NCI-H82 treated with DMSO at 0.1 percent for 48 hours (cell line): ENCODE measurements at regions not wholly inside any gene's neighbourhood (a gene's known extent, or its start where the extent isn't known, plus 50 kb on each side); places are given as distances from the start of the nearest gene placed in this dataset.

Experiments used
- DNase-seq: peaks from one replicate; lab custom pipeline; 2025; ENCODE audit not compliant: unreplicated experiment; lab: John Stamatoyannopoulos, UW

DNA sequence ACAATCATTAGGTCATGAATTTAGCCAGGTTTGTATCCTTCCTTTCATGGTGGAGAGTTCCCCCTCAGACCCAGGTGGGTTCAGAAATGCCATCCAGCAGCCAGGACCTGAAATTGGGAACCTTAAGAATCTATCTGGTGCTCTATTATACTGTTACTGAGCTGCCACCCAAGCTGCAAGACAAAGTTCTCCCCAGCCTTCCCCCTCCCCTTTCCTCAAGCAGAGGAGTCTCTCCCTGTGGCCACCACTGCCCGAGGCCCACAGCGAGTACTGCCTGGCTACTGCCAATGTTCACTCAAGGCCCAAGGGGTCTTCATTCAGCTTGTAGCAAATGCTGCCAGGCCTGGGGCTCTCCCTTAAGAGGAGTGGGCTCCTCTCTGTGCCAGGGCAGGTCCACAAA, 133.8 kb downstream of the TMEM38B start:
- DNase-seq: no peak

DNA sequence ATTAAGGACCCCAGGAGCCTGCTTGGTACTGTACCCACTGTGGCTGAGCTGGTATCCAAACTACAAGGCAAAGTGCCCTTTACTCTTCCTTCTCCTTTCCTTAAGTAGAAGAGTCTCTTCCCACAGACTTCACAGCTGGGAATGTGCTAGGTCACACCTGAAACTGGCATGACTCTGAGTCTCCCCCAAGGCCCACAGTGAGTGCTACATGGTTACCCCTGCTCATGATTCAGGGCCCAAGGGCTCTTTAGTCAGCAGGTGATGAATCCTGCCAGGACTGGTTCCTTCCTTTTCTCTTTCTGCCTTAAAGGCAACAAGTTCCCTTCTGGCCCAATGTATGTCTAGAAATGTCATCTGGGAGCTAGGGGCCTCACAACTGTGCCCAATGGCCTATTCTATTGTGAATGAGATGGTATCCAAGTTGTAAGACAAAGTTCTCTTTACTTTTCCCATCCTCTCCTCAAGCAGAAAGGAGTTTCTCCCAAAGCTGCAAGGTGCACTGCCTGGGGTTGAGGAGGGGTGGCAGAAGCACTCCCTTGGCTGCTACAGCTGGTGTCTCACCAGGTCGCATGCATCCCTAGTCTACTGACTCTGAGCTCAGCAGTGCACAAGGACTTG, 134.4 kb downstream of the TMEM38B start:
- no peak for DNase-seq

DNA sequence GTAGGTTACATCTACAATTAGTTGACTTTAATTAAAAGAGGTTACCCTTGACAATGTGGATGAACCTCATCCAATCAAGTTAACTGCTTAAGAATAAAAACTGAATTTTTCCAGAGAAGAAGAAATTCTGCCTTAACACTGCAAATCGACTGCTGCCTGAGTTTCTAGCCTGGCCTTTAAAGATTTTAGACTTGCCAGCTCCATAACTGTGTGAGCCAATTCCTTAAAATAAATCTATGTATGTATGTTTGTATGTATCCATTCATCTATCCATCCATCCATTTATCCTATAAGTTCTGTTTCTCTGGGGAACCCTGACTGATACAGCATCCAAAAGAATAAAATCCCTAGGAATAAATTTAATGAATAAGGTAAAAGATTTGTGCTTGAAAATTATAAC, 136.1 kb downstream of the TMEM38B start:
- DNase-seq: no peak

DNA sequence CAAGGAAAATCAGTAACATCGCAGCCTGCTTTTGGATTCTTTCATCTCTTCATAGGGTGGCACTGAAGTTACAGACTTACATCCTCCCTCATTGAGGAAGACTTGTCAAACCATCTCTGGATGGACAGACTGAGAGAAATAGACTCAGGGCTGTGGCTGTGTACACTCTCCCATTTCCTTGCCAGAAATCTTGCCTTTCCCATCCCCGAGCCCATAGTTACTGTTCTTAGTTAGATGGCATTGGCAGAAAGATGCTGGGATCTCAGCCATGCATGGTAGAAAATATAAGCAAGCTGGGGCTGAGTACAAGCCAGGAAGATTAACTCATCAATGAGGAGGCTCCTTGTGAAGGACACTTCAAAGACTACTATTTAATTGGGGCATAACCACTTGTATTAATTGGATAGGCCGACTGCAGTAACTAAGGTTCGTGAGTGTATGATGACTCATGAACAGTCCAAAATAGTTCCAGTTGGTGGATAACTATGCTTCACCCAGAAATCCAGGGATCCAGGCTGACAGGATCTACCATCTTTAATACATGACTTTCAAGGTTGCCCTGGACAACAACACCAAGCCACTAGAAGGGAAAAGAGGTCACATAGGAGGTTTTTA, 137.9 kb downstream of the TMEM38B start:
- no peak for DNase-seq

DNA sequence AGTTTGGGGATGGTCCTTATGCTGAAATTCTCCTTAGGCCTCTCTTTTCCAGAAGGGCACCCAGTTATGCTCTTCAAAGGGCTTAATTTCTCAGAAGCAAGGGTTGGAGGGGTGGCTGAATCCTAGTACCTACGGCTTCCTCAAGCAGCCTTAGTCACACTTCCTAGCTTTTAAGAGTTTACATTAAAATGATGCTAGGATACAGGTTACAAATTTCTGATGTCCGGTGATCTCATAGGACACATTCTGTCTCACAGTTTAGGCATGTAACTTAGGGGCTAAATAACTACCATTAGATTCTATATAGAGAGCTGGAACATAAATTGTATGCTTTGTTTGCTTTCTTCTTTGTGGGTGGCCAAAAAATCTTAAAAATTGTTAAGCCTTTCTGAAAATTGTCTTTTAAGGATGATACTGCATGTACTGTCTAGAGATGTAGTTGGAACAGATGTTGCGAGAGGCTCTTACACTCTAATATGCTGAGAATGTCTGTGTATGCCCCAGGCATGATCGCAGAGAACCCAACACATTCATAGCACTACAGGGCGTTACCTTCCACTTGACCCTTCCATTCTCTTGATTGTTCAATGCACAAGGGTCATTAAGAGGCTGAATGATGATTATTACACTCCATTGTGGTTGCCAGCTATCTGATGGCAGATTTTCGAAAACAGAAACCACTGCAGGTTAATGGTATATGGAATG, 139.1 kb downstream of the TMEM38B start:
- no peak for DNase-seq

DNA sequence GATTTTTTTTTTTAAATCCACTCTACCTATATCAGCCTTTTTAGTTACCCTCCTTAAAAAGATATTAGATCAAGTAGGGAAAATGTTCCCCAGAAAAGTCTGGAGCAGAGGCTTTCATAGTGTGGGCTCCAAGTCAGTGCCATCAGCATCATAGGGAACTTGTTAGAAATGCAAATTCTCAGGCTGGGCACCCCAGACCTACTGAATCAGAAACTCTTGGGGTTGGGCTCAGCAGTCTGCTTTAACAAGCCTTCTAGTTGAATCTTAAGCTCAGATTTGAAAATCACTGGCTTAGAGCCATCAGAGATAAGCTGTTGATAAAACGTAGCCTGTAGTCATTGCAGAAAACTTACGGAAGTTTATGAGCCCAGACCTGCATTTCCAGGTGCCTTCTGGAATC, 140.1 kb downstream of the TMEM38B start:
- no peak for DNase-seq

DNA sequence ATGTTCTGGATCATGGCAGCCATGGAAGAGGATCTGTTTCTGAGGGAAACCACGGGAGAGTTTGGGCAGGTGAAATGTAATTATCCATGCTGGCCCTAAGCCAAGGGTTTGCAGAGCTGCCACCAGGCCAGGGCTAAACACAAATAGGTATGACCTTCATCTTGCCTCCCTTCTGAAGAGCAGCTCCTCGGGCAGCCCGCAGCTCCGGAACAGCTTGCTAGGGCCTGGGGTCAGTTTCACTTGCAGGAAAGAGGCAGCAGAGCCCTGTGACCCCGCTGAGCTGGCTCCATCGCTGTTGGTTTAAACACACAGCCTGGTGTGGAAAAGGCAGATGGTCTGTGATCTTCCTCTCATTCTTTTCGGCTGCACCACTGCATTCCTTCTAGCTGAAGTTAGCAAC, 141.4 kb downstream of the TMEM38B start:
- no peak for DNase-seq

DNA sequence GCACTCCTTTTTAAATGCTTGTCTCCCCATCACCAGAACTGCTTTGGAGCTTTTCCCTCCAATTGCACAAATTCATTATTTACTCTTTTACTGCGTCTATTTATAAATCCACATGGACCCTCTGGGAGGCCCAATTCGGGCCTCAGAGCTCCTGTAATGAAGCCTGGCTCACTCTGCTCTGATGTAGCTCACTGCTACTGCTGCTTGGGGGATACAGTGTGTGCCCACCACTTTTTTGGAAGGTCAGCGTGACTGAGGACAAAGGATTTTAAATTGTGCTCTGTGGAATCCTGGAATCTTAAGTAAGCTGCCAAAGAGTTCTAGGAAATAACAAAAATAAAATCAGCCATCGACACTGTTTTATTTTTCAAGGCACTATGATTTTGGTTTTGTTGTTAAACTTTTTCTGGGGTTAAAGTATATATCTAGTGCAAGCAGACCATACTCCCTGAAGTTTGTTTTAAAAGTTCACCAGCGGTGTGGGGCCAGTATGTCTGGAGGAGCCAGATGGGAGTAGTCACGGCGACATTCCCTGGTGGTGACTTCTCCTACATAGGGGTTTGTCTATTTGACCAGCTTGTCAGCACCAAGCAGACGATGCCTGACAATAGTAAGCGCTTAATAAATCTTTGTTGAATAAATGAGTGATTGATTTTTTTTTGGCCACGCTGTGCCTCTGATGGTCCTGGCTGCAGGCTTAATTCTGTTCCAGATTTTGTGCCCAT, 142.8 kb downstream of the TMEM38B start:
- no peak for DNase-seq

DNA sequence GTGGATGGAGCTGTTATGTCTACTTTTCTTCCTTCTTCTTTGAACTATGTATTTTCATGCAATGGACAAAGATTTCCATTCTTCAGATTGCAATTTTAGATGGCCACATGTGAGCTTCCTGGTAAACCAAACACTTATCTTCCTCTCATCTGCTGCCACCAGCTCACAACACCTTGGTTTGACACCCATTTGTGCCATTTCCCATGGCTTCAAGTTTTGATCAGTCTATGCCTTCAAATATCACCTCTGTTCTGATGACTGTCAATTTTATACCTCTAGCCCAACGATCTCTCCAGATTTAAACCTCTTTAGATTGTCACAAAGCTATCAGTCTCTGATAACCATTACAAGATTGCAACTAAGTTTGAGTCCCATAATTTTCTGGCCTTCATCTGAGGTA, 147.2 kb downstream of the TMEM38B start:
- no peak for DNase-seq

DNA sequence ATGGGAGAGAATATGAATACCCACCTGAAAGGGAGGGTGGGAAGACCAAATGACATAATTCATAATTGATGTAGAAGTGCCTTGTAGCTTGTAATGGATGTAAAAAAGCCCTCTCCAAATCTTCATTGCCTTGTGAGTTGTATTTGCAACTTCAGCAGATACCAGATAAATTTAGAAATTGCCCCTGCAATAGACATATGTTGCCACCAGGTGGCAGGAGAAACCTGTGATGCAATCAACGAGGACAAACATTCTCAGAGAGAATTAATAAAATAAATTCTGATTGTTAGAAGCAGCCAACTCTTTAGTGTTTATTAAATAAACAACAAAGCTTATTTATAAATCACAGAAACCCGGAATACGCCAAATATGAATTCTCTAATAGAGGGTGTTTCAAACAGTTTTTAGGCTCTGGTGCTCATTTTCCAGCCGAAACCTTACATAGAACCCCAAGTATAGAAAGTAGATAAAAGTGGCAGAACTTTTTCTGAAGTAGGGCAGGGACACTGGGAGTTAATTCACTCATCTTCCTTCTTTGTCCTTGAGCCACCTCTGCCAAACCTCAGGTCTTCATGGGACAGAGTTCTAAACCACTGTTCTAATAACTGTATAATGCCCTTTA, 147.8 kb downstream of the TMEM38B start:
- peak; percentile 12 for DNase-seq

DNA sequence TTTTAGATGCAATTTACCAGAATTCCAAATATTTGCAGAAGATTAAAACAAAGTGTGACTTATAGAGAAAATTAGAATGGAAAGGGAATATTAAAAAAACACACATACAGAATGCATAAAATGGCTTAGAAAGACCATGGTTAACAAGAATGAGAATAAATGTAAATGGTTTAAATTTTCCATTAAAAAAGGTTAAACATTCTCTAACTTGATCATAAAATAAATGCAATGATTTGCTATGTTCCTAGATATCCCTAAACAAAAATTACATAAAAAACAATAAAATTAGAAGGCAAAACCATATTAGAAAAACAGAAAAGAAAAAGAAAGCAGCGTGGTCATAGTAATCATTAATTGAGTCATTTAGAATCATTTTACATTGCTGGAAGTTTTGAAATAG, 152.5 kb downstream of the TMEM38B start:
- DNase-seq: no peak

DNA sequence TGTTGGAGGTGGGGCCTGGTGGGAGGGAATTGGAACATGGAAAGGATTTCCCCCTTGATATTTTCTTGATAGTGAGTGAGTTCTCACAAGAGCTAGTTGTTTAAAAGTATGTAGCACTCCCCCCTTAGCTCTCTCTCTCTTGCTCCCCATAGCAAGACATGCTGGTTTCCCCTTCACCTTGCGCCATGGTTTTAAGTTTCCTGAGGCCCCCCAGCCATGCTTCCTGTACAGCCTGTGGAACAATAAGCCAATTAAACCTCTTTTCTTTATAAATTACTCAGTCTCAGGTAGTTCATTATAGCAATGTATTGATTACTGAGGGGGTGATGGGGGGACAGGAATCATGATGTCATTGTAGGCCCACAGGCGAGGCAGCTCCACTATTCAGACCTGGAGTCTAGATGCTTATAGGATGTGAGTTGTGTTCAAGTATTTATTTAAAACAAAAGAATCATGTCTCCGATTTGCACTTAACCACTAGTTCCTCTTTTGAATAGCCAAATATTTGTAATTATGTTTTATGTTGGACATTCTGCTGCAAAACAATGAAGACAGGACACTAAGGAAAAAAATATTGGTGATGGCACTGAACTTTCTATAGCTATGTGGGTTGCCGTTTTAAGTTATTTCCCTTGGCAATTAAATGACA, 156.6 kb downstream of the TMEM38B start:
- no peak for DNase-seq

DNA sequence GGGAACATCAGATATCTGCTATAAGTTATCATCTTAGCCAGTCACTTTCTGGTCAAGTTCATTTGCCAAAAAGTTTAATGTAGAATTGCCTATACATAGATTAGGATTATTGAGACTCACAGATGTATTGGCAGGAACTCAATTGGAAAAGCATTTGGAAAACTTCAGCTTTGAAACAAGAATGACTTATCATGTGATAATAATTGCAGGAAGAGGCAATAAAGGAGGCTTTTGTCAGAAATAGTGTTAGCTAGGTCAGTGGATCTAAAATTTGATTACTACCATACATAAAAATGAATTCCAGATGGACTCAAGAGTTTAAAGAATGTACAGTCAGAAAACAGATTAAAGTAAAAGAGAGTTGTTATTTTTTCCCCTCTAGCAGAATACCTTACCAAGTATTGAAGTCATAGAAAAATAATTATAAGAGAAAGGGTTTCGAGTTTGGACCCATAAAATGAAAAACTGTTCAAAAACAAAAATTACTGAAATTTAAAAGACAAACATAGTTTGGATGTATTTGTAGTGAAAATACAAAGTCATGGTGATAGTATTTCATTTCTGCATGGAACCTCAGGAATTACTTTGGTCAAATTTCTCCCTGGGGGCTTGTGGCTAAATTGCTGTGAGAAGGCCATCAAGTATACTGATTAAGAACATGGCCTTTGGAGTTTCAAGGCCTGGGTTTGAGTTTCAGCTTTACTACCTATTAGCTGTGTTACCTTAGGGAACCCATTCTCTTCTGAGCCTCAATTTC, 159.9 kb downstream of the TMEM38B start:
- DNase-seq: no peak

DNA sequence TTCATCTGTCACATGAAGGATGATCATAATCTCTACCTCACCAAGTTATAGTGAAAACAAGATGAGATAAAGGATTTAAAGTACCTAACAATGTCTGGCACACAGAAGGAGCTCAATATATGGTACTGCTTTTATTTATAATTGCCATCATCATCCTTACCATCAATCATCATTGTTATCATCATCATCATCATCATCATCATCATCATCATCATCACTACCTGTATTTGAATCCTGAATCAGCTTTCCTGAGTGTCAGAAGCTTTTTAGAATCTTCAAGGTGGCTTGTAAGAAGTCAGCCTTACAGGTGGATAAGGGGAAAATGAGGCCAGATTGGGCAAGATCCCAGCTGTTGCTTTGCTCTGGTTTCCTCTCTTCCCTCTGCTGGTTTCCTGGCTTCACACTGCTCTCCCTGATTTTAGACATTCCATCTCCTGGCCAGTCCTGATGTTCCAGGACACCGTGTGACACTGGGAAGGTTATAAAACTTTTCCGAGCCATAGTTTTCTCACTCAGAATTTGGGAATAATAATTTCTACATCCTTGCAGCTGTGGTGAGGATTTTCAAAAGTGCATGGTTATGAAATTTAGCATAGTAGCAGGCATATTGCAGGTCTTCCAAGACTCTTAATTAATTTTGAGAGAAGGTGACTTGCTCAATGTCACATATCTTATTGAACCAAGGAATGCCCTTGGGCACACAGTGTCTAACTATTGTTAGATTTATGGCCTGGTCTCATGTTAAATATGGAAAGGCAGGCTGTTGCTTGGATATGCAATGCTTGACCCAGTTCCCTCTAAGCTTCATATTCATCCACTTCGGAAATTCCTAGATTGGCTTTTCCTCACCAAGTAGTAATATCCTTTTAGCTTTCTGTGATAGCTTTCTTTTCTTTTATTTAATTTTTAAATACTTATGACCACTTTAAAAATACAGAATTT, 160.7 kb downstream of the TMEM38B start:
- DNase-seq: no peak

DNA sequence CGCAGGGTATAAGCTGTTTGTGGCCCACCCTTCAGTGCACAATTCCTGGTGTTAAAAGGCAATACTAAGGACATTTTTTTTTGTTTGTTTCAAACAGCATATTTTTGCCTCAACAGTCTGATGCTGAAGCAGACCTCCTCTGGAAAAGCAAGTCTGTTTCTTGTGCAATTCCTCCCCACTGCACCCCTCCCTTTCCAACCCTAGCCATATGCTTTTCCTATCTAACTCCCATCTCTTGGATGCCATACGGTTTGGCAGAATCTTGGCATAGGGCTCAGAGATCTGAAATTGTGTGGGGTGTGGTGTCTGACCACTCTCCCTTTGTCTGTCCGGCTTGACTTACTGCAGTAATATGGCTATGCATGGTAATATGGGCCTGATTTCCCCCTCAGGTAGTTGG, 161.6 kb downstream of the TMEM38B start:
- DNase-seq: no peak

DNA sequence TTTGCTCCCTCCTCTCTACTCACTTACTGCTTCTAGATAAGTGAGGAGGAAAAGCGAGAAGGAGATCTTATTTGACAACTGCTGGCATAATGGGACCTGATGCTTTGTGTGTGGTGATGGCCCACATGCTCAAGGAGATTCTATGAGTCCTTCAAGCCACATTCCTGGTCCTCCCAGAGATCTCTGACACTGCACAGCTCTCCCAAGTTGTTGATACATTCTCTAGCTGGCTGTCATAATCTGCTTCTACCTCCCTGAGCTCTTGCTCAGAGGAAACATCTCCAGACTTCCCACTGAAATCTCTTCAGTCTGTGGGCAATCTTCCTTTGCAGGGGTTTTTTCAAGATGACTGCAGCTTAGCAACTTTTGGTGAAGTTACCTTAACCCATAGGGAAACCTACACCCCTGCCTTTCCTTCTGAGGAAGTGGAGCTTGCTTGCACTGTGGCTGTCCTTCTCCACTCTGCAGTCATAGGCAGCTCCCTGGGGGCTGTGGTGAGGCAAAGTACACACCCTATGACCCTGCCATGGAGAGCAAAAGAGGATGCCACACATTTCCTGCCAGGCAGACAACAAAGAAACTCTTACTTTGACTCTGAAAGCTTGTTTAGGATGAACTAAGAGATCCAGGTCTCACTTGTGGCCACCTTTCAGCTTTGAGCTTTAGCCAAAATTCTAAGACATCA, 163.8 kb downstream of the TMEM38B start:
- no peak for DNase-seq

DNA sequence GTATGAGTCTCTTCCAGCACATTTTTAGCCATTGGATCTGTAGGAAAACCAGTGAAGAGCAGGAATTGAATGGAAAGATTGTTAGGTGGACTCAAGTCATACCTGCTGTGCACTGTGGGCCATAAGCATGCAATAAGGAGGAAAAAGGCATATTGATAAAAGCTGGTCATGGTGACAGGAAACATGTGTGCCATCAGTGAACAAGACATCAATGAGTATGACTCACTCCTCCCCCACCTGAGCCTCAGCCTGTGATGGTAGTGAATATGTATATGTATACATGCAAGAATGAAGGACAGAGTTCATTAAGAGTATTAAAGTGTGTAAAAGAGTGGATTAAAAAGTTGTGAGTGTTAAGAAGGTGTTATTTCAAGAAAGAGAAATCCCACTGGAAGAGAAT, 164.5 kb downstream of the TMEM38B start:
- DNase-seq: no peak

DNA sequence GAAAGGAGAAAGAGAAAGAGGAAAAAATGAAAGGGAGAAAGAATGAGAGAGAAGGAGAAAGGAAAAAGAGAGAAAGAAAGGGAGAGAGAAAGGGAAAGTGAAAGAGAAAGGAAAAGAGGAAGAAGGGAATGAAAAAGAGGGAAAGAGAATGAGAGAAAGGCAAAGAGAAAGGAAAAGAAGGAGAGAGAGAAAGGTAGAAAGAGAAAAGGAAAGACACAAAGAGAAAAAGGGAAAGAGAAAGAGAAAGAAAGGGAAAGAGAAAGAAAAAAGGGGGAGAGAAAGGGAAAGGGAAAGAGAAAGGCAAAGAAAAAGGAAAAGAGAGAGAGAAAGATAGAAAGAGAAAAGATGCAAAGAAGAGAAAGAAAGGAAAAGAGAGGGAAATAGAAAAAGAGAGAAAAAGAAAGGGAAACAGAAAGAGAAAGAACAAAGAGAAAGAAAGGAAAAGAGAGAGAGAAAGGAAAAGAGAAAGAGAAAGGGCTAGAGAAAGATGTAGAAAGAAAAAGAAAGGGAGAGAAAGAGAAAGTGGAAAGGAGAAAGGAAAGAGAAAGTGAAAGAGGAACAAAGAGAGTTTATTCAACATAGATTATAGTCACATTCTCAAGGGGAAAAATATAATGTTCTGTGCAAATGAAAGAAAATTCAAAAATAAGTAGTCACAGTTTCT, 165.2 kb downstream of the TMEM38B start:
- DNase-seq: no peak
